GM18499 (cell line): ENCODE measurements at regions not wholly inside any gene's neighbourhood (a gene's known extent, or its start where the extent isn't known, plus 50 kb on each side); places are given as distances from the start of the nearest gene placed in this dataset.
"Not testable (repeated sequence)": the region's sequence is repeated elsewhere in the genome, so short reads cannot be mapped to it uniquely, and the experiment has no call there.

Experiments used
- ATAC-seq: cut with Tn5 transposase; IDR thresholded peaks from one replicate; pipeline ENCODE4 v1.9.1; 2021; ENCODE audit warnings: moderate number of reproducible peaks; ENCODE audit not compliant: insufficient read depth, unreplicated experiment

GRCh38 chr3:24683090-24683489, 188.4 kb upstream of the THRB start:
- ATAC-seq = no peak

DNA sequence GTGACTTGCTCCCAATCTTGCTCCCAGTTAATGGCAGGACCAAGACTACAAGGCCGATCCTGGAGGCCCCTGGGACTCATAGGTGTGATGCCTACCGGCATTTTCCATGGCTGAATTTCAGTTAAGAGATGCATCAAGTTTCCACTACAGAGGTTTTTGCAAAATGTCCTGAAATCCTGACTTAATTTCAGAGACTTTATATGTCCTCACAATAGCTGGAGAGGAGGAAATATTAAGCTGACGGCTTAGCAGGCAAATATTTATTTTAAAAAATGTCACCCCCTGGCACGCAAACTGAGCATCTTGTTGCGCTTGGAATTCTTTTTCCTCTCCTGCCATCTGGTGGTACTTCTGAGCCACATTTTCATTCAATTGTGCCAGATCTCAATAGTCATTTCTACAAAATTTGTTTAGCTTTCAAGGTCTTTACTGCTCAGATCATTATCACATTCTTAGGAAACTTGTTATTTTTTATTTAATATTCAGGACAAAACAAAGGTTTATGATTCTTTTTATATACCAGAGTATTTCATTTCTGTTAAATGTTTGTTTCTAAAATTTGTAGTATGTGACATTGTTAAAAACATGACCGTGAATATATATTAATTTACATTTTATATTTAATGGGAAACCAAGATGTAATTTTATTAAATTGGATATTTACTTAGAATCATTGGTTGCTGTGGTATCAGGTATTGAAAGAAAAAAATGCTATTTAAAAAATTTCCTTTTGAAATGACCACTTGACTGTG, 189.2 kb upstream of the THRB start:
- no peak for ATAC-seq

DNA sequence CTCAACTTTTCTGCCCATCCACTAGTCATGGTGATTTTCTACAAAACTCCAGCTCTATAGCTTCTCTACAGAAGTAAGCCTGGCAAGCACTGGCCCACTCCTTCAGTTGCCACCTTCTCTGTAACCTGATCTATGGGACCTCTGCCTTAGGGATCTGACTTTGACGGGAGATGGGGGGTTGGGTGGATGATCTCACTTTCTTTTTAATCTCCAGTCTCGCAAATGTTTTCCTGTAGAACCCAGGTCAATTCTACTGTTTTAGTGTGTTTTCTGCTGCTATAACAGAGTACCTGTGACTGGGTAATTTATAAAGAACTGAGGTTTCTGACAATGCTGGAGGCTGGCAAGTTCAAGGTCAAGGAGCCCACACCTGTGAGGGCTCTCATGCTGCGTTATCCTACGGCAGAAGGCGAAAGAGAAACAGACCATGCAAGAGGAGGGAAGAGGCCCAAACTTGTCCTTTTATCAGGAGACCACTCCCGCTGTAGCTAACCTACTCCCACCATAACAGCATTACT, 189.9 kb upstream of the THRB start:
- ATAC-seq = no peak

- no peak for ATAC-seq
These were observed 192.2 kb upstream of the THRB start for GRCh38 chr3:24686808-24687207.

GRCh38 chr3:24687671-24688070, 193.0 kb upstream of the THRB start:
- no peak for ATAC-seq

GRCh38 chr3:24688446-24689148, 193.9 kb upstream of the THRB start:
- ATAC-seq = no peak

- ATAC-seq = no peak
These were observed 194.7 kb upstream of the THRB start for GRCh38 chr3:24689353-24689752.

DNA sequence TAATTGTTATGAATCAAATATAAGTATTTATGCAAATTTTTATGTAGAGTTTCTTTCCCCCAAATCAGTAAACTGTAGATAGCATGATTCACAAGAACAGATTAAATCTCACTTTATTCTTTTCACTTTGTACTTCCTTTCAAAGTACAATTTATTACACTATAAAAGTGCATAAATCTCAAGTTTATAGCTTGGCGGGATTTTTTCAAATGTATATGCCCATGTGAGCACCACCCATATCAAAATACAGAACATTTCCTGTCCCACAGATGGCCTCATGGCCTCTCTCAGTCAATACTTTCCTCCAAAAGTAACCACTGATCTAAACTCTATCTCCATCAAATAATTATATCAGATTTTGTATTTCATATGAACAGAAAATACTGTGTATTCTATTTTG, 196.1 kb upstream of the THRB start:
- no peak for ATAC-seq

GRCh38 chr3:24699078-24699477, 204.4 kb upstream of the THRB start:
- not testable (repeated sequence) for ATAC-seq

GRCh38 chr3:24704496-24704895, 209.8 kb upstream of the THRB start:
- no peak for ATAC-seq

- ATAC-seq = no peak
These were observed 213.3 kb upstream of the THRB start for GRCh38 chr3:24707936-24708335.

DNA sequence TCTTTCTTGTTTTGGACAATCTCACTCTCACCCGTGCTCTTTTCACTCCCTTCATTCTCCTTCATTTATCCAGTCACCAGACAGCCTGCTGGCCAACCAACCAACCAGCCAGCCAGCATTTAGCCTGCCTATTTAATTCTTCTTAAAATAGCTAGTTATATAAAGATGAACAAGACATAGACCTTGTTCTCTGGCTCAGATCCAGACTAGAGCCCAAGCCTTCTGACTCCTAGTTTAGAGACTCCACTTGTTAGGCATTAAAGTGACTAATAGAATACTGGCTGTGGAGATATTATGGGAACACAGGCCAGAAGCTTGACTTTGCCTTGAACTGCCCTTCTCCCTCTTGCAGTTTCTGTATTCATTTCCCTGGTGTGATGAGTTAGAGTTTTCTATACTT, 215.3 kb upstream of the THRB start:
- no peak for ATAC-seq

GRCh38 chr3:24713516-24713915, 218.9 kb upstream of the THRB start:
- ATAC-seq = no peak

- ATAC-seq = no peak
These were observed 219.8 kb upstream of the THRB start for GRCh38 chr3:24714436-24714835.

DNA sequence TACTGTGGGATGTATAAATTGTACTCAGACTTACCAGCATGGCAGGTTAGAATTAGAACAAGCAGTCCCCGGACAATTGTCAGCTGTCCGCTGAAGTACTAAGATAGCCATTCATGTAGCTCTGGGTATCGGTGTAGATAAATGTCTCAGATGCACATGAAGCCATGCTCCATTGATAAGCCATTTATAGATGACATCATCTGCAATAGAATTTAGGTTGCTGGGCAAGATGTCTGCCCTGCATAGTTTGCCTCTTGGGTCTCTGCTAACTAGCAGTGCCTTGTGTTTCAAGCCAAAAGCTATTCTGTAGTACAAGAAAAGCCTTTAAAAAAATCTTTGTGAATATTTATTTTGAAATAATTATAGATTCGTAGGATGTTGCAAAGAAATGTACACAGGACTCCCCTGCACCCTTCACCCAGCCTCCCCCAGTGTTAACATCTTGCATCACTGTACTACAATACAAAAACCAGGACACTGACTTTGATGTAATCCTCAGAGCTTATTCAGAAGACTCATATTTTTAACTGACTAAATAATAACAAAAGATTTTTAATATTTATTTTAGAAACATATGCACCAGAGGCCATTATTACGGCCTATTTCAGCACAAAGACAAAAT, 220.6 kb upstream of the THRB start:
- ATAC-seq = no peak

DNA sequence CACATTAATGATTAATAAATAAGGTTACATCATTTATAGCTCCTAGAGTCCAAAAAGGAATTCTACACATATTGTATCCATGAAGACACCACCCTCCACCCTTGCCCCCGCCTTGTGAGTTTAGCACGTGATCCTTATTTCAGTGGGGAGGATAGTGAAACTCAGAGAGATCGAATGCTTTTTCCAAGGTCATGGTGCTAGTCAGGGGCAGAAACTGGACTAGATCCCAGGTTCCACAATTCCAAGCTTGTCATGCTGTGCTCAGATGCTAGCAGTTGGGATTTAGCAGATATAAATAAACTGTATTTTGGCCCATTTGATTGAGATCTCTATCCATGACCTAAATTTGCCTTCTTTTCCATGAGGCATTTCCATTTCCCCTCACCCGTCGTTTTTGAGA, 227.4 kb upstream of the THRB start:
- no peak for ATAC-seq

DNA sequence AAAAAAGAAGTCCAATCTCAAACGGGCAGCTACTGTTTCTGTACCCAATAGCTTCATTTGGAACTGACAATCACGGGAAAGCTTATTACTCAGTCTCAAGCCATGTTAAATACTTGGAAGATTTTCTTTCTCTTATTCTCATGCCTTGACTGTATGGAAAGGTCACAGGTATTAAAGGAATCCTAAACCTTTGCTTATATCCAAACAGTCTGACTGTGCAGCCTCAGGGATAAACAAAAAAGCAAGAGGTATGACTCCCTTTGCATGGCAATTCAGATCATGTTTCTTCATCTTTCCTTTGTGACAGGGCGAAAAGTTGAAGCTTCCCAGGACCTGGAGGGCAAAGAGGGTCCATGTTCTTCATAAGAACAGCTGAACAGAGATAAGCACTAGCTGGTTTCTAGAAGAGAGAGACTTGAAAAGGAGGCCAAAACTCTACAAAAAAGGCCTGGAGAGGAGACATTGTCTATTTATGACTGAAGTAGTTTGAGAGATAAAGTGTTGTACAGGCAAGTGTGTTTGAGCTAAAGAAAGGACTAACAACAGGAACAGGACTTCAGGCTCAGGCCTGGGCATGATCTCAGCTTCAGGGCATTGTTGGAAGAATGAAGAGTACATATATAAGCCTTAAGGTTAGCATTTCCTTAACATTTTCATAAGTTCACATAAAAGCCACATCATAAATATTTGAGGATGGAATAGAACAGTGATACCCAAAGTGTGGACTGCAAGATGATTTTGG, 231.0 kb upstream of the THRB start:
- no peak for ATAC-seq

DNA sequence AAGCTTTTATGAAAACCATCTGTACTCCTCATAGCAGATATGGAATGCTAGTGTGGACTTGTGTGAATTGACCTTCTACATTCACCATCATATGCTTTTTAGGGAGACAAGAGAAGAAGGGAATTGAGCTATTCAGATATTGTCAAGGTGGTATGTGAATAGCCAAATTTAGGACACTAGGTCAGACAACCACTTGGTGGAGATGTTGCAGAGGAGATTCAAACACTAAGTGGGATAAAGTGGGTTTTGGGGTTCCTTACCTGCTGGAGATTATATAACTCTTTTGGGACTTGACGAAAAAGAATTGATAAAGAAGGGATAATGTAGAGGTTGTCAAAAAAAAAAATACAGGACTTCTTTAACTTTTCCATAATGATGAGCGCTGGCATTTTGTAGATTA, 231.8 kb upstream of the THRB start:
- no peak for ATAC-seq

- no peak for ATAC-seq
These were observed 235.5 kb upstream of the THRB start for GRCh38 chr3:24730173-24730572.

GRCh38 chr3:24734019-24734418, 239.4 kb upstream of the THRB start:
- ATAC-seq = no peak

GRCh38 chr3:24736701-24737100, 242.1 kb upstream of the THRB start:
- no peak for ATAC-seq
